ENCODE measurements at regions not wholly inside any gene's neighbourhood (a gene's known extent, or its start where the extent isn't known, plus 50 kb on each side); places are given as distances from the start of the nearest gene placed in this dataset.

DNA sequence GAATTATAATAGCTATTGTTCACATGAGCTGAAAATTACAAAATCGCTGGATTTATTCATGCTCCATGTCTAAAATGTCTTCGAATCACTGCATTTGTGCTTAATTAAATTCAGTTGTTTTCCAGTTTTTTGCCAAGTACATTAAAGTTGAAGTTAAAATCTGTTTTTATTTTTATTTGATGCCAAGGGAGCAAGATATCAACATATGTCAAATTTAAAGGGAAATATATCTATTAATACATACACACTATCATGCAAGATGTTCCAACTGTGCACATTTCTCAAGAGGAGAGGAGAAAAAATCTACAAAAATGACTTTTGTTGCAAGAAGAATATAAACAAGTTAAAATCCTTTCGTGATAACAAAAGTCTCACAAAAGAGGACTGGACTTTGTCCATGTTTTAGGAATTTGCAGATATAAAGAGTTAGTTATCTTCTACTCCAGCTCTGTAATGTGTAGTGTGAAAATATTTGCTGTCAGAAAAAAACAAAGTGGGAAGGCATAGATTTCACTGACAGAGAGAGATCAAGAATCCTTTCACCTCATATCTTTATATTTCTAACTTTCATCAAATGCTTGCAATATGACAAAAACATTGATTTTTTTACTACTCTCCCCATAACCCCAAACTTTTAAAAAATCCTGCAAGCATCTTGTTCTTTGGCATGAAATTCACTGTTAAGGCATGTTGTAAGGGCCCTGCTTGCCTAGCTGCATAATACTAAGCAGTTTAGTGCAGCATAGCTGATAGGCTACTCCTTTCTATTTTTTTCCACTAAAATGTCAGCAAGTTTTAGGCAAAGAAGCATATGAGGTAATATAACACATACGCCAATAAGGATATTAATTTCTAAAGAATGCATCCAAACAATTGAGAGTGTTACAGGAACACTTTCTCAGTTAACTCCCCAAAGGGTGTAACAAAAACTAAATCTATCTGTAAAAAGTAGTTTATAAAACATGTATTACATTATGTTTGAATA is 340.2 kb upstream of the ADAMTS5 start:
- no peak for TF ChIP-seq CTCF (IDR thresholded peaks at IDR 0.05)
- no peak for TF ChIP-seq POLR2AphosphoS5 (IDR thresholded peaks at IDR 0.05)
- TF ChIP-seq POLR2A (IDR thresholded peaks at IDR 0.05): no peak
- no peak for TF ChIP-seq EP300 (IDR thresholded peaks at IDR 0.05)
